Left lung (tissue), 4 donors: ENCODE measurements at regions not wholly inside any gene's neighbourhood (a gene's known extent, or its start where the extent isn't known, plus 50 kb on each side); places are given as distances from the start of the nearest gene placed in this dataset.

Experiments used
- ATAC-seq: fragments of 200-7000 bp; cut with Tn5 transposase; one replicate; pipeline ENCODE4 v1.9.1; 2020; ENCODE audit warnings: moderate library complexity
- DNase-seq, 4 donors: peaks; one replicate each; pipeline ENCODE4 v3.0.0-alpha.2; 2013 to 2020
- H3K27ac ChIP-seq, 2 donors: fragments of 200-600 bp; sonication (generic) in 1 of 2; one replicate each; pipeline versions ENCODE4 v1.5.0 to v1.8.0; 2020 to 2021
- H3K27me3 ChIP-seq, 2 donors: fragments of 200-600 bp; sonication (generic) in 1 of 2; one replicate each; pipeline versions ENCODE4 v1.5.0 to v1.8.0; 2020 to 2021
- H3K36me3 ChIP-seq, 2 donors: fragments of 200-600 bp; sonication (generic) in 1 of 2; one replicate each; pipeline versions ENCODE4 v1.5.0 to v1.8.0; 2020 to 2021
- H3K4me1 ChIP-seq, 2 donors: fragments of 200-600 bp; one replicate each; pipeline ENCODE4 v1.8.0; 2021
- H3K4me3 ChIP-seq, 2 donors: fragments of 200-600 bp; sonication (generic) in 1 of 2; one replicate each; pipeline versions ENCODE4 v1.5.0 to v1.8.0; 2020 to 2021; ENCODE audit warnings: mild to moderate bottlenecking in 1 of 2
- H3K9me3 ChIP-seq, 2 donors: fragments of 200-600 bp; sonication (generic) in 1 of 2; one replicate each; pipeline versions ENCODE4 v1.5.0 to v1.8.0; 2020 to 2021
- intact Hi-C, 2 donors: fragments of 100-400 bp; cut with DNase I; formaldehyde crosslinking; loops; one replicate each; pipeline versions ENCODE4 v1.11.2 to v1.14.2; 2022
- TF ChIP-seq, protein P1 (sequence below), 2 donors: fragments of 200-600 bp; sonication (generic) in 1 of 2; IDR thresholded peaks; one replicate each; pipeline versions ENCODE4 v1.5.0 to v1.8.0; 2021; ENCODE audit warnings: antibody characterized with exemption in 2 of 2
- donor health status: DM: no; HTN: yes; CAD: no.
- donor health status: DM: no; HTN: no; CAD: no.

- no peaks in the 10 kb centered on the region for H3K27me3 ChIP-seq
These were observed 255.8 kb downstream of the FBXO15 start for GRCh38 chr18:73891572-73892421.

DNA sequence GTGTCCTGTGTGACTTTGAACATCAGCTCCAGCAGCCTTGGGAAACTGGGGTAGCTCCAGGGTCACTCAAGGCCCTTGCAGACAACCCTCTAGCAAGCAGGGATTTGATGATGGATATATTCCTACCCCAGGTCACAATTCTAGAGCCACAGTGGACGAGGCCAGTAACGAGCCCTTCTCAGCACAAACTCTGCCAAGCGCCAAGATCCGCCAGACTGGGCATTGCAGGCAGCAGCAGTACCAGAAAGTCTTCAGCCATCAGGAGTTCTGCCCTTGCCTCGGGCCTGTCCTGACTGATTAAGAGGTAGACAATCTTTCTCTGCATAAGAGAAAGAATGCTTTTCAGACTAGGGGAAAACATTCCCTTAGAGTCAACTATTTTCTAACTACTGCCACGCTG, 259.1 kb downstream of the FBXO15 start:
- Histone ChIP-seq H3K27me3 (no peaks in the 10 kb centered on the region), H3K4me1 (no peaks in the 10 kb centered on the region), H3K36me3 (no peaks in the 10 kb centered on the region), H3K4me3 (no peak overlapping the region), H3K27ac (no peak overlapping the region), H3K9me3 (no peaks in the 10 kb centered on the region)
- DNase-seq (no peak), ATAC-seq (no peak)
- TF ChIP-seq, protein P1, sequence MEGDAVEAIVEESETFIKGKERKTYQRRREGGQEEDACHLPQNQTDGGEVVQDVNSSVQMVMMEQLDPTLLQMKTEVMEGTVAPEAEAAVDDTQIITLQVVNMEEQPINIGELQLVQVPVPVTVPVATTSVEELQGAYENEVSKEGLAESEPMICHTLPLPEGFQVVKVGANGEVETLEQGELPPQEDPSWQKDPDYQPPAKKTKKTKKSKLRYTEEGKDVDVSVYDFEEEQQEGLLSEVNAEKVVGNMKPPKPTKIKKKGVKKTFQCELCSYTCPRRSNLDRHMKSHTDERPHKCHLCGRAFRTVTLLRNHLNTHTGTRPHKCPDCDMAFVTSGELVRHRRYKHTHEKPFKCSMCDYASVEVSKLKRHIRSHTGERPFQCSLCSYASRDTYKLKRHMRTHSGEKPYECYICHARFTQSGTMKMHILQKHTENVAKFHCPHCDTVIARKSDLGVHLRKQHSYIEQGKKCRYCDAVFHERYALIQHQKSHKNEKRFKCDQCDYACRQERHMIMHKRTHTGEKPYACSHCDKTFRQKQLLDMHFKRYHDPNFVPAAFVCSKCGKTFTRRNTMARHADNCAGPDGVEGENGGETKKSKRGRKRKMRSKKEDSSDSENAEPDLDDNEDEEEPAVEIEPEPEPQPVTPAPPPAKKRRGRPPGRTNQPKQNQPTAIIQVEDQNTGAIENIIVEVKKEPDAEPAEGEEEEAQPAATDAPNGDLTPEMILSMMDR (IDR thresholded peaks at IDR 0.05): no peak
- intact Hi-C loops: no loop called here

More at GRCh38 chr18:73891572-73892421, 255.8 kb downstream of the FBXO15 start:
- peak in 1 of 4 donors; percentile 58 for DNase-seq
- Histone ChIP-seq H3K27ac (no peak overlapping the region), H3K36me3 (no peaks in the 10 kb centered on the region), H3K4me3 (no peak overlapping the region), H3K4me1 (no peaks in the 10 kb centered on the region), H3K9me3 (no peaks in the 10 kb centered on the region)
- ATAC-seq: no peak
- intact Hi-C loops: no loop called here
- TF ChIP-seq, protein P1 (IDR thresholded peaks at IDR 0.05): no peak

DNA sequence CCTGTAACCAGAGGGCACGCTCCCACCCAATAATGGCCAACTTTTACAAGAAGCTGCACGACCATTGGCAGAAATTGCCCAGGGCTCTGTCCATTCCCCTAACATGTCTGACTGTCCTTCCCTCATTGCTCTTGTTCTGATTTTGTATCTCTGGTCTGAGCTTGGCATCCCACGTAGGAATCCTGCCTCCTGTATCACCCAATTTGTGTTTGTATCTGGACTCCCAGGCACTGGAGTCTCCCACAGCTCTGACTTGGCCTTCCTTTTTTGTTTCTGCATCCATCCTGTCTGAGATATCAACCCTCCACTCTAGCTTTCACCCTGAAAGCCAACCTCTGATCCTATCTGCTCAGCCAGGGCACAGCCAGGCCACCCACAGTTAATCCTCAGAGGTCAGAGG, 259.8 kb downstream of the FBXO15 start:
- H3K4me3 ChIP-seq: no peak overlapping the region
- no peaks in the 10 kb centered on the region for H3K36me3 ChIP-seq
- DNase-seq: no peak
- intact Hi-C loops: no loop called here
- no peak for ATAC-seq
- no peaks in the 10 kb centered on the region for H3K9me3 ChIP-seq
- no peaks in the 10 kb centered on the region for H3K4me1 ChIP-seq
- H3K27me3 ChIP-seq: no peaks in the 10 kb centered on the region
- TF ChIP-seq, protein P1 (IDR thresholded peaks at IDR 0.05): no peak
- H3K27ac ChIP-seq: no peak overlapping the region

DNA sequence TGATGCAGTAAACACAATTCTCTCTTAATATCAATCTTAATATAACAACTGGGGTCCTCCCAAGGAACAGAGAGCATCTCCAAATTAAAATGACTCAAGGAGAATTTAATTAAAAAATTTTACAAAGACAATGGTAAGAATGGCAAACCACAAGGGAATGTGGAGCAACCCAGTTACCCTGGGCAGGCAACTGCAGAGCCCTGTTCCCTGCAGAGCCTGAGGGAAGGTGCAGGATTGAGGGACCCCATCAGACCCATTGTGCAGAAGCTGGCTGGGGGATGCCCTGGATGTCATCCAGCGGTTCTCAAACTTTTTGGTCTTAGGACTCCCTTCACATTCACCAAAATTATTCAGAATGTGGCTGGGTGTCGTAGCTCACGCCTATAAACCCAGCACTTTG, 262.8 kb downstream of the FBXO15 start:
- Histone ChIP-seq H3K36me3 (no peaks in the 10 kb centered on the region), H3K4me3 (no peak overlapping the region), H3K27me3 (no peaks in the 10 kb centered on the region), H3K27ac (no peak overlapping the region), H3K4me1 (no peaks in the 10 kb centered on the region), H3K9me3 (no peaks in the 10 kb centered on the region)
- intact Hi-C loops: no loop called here
- TF ChIP-seq, protein P1 (IDR thresholded peaks at IDR 0.05): no peak
- no peak for ATAC-seq
- no peak for DNase-seq

DNA sequence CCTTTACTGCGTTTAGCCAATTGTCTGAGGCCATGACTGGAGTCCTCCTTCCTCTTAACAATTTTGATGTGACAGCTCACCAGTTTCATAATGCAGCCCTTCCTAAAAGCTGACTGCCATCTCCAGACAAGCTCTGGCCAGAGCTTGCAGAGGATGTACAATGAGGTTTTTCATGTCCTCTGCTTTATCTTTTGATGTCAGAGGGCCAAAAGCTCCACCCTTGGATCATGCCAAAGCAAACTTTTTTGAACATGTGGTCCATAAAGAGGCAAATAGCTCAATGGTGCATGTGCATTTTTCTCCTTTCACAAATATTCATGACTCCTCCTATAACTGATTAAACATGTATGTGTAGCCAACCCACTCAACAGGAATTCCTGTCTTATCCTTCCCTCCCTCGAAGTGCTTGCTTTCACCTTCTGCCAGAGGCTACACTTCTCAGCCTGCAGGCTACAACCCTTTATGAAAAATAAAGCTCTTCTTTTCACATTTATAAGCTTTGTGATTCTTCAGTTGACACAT, 266.2 kb downstream of the FBXO15 start:
- no peak for ATAC-seq
- H3K9me3 ChIP-seq: no peaks in the 10 kb centered on the region
- DNase-seq: no peak
- no peaks in the 10 kb centered on the region for H3K36me3 ChIP-seq
- intact Hi-C loops: no loop called here
- H3K4me3 ChIP-seq: no peak overlapping the region
- H3K27me3 ChIP-seq: no peaks in the 10 kb centered on the region
- no peak overlapping the region for H3K27ac ChIP-seq
- H3K4me1 ChIP-seq: no peaks in the 10 kb centered on the region
- TF ChIP-seq, protein P1 (IDR thresholded peaks at IDR 0.05): no peak
